T-cell (primary cell): ENCODE measurements at regions not wholly inside any gene's neighbourhood (a gene's known extent, or its start where the extent isn't known, plus 50 kb on each side); places are given as distances from the start of the nearest gene placed in this dataset.

ENCODE experiments used
- ATAC-seq, 4 experiments: fragments of 200-7000 bp in 3 of 4; fragments of 150-1000 bp in 1 of 4; cut with Tn5 transposase; replicated peaks in 1 of 4; 1 replicate in 3 of 4; 2 replicates in 1 of 4; pipeline ENCODE4 v1.10.0; 2021; ENCODE audit warnings: moderate library complexity in 3 of 4, mild to moderate bottlenecking in 2 of 4, moderate number of reproducible peaks in 1 of 4
- CTCF ChIA-PET, 2 donors: fragments of 300-600 bp; sonication (Branson Sonifier 250); formaldehyde crosslinking; loops; one replicate each; lab custom pipeline; 2022; ENCODE audit warnings: antibody characterized with exemption in 2 of 2; lab: Charles Lee
- POLR2A ChIA-PET, 2 donors: fragments of 300-600 bp; sonication (Branson Sonifier 250); formaldehyde crosslinking; loops; one replicate each; lab custom pipeline; 2022; ENCODE audit warnings: antibody characterized with exemption in 2 of 2; lab: Charles Lee
- DNase-seq, 35 experiments: peaks; one replicate each; pipeline versions ENCODE4 v3.0.0 to v3.0.0-alpha.2; 2013 to 2023
- H3K27ac ChIP-seq: one replicate; pipeline ENCODE4 v1.5.1; 2013; ENCODE audit warnings: low read length
- H3K27me3 ChIP-seq, 2 experiments: replicated peaks in 1 of 2; 1 replicate in 1 of 2; 2 replicates in 1 of 2; pipeline versions ENCODE4 v1.6.1 to v1.7.0; 2013; ENCODE audit warnings: low read length in 1 of 2, mixed read lengths in 1 of 2; ENCODE audit not compliant: control insufficient read depth in 2 of 2, insufficient read depth in 2 of 2; ENCODE audit errors: extremely low read depth in 1 of 2
- H3K36me3 ChIP-seq, 2 donors: 1 replicate in 1 of 2; 2 replicates in 1 of 2; pipeline versions ENCODE4 v1.6.1 to v1.7.0; 2013; ENCODE audit warnings: low read length in 1 of 2; ENCODE audit not compliant: control insufficient read depth in 2 of 2, insufficient read depth in 1 of 2; ENCODE audit errors: extremely low read depth in 1 of 2
- H3K4me1 ChIP-seq, 2 experiments: 1 replicate in 1 of 2; 2 replicates in 1 of 2; pipeline versions ENCODE4 v1.6.1 to v1.7.0; 2013; ENCODE audit warnings: low read length in 2 of 2, mixed read lengths in 1 of 2; ENCODE audit not compliant: insufficient read depth in 2 of 2, control insufficient read depth in 1 of 2; ENCODE audit errors: extremely low read depth in 1 of 2
- H3K4me3 ChIP-seq, 2 donors: 1 replicate in 1 of 2; 2 replicates in 1 of 2; pipeline versions ENCODE4 v1.5.1 to v1.7.0; 2013; ENCODE audit warnings: mild to moderate bottlenecking in 2 of 2, low read length in 1 of 2, moderate library complexity in 1 of 2; ENCODE audit not compliant: control insufficient read depth in 1 of 2; ENCODE audit errors: extremely low read depth in 1 of 2
- H3K9me3 ChIP-seq: 2 replicates; pipeline ENCODE4 v1.7.0; 2013
- H3K27ac Mint-ChIP-seq, 2 donors: one replicate each; pipeline ENCODE4 v1.8.0; 2020 to 2021; ENCODE audit warnings: mild to moderate bottlenecking in 2 of 2, mixed read lengths in 2 of 2
- H3K27me3 Mint-ChIP-seq, 2 donors: one replicate each; pipeline ENCODE4 v1.8.0; 2021 to 2022; ENCODE audit warnings: mixed read lengths in 2 of 2
- H3K36me3 Mint-ChIP-seq: one replicate; pipeline ENCODE4 v1.8.0; 2021; ENCODE audit warnings: mixed read lengths
- H3K4me1 Mint-ChIP-seq, 3 donors: one replicate each; pipeline ENCODE4 v1.8.0; 2020 to 2022; ENCODE audit warnings: mixed read lengths in 3 of 3, mild to moderate bottlenecking in 1 of 3
- H3K4me3 Mint-ChIP-seq, 3 donors: one replicate each; pipeline ENCODE4 v1.8.0; 2020 to 2022; ENCODE audit warnings: mild to moderate bottlenecking in 3 of 3, mixed read lengths in 3 of 3, moderate library complexity in 3 of 3
- H3K9me3 Mint-ChIP-seq, 3 donors: one replicate each; pipeline ENCODE4 v1.8.0; 2020 to 2022; ENCODE audit warnings: mixed read lengths in 3 of 3
- WGBS: methylation state at CpG from one replicate; pipeline ENCODE4 v1.1.5; 2013; ENCODE audit warnings: missing lambda C conversion rate; ENCODE audit not compliant: insufficient coverage; 5-methylcytosine and 5-hydroxymethylcytosine counted together

GRCh38 chr2:67091681-67092080 lies 305.5 kb upstream of the ETAA1 start:
- no peaks in the 10 kb centered on the region for H3K36me3 Mint-ChIP-seq
- H3K9me3 ChIP-seq = no peaks in the 10 kb centered on the region
- no peaks in the 10 kb centered on the region for H3K4me1 ChIP-seq
- no peaks in the 10 kb centered on the region for H3K4me1 Mint-ChIP-seq
- H3K27me3 Mint-ChIP-seq = no peaks in the 10 kb centered on the region
- H3K36me3 ChIP-seq = no peaks in the 10 kb centered on the region
- H3K27me3 ChIP-seq = no peaks in the 10 kb centered on the region
- ChIA-PET POLR2A (no interaction called here), CTCF (no interaction called here)
- H3K27ac Mint-ChIP-seq = no peak overlapping the region
- ATAC-seq (no peak), DNase-seq (no peak)
- H3K4me3 ChIP-seq = no peak overlapping the region
- no peak overlapping the region for H3K27ac ChIP-seq
- peaks cover 0 to 14% (median 0%) of the 10 kb centered on the region in 3 donors for H3K9me3 Mint-ChIP-seq
- no peak overlapping the region for H3K4me3 Mint-ChIP-seq

GRCh38 chr2:67095121-67095520 lies 302.0 kb upstream of the ETAA1 start:
- H3K27ac Mint-ChIP-seq = no peak overlapping the region
- CTCF ChIA-PET = no interaction called here
- POLR2A ChIA-PET = no interaction called here

DNA sequence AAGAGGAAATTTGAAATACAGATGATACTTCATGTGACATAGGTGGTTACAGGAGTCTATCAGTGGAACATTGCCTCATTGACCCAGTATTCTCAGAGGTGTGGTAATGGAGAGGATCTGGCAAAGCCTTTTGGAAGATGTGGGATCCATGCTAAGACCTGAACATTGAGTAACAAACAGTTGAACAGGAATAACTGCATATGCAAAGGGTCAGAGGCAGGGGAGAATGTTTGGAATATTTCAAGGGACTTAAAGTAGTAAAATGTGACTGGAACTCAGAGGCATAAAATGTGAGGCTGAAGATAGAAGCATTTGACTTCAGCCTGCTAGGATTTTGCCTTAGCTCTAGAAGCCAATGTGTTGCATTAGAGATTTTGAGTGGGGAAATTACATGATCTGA lies 300.2 kb upstream of the ETAA1 start:
- H3K9me3 Mint-ChIP-seq = peaks cover 0 to 7% (median 0%) of the 10 kb centered on the region in 3 donors
- Histone ChIP-seq H3K27ac (no peak overlapping the region), H3K4me1 (no peaks in the 10 kb centered on the region), H3K36me3 (no peaks in the 10 kb centered on the region), H3K9me3 (no peaks in the 10 kb centered on the region), H3K27me3 (no peaks in the 10 kb centered on the region), H3K4me3 (no peak overlapping the region)
- no peaks in the 10 kb centered on the region for H3K36me3 Mint-ChIP-seq
- ChIA-PET POLR2A (no interaction called here), CTCF (no interaction called here)
- DNase-seq (no peak), ATAC-seq (no peak)
- no peaks in the 10 kb centered on the region for H3K4me1 Mint-ChIP-seq
- H3K27me3 Mint-ChIP-seq = no peaks in the 10 kb centered on the region
- no peak overlapping the region for H3K4me3 Mint-ChIP-seq
- H3K27ac Mint-ChIP-seq = no peak overlapping the region

More at GRCh38 chr2:67095121-67095520, 302.0 kb upstream of the ETAA1 start:
- Mint-ChIP-seq H3K9me3 (peaks cover 0 to 11% (median 0%) of the 10 kb centered on the region in 3 donors), H3K27me3 (no peaks in the 10 kb centered on the region), H3K4me1 (no peaks in the 10 kb centered on the region), H3K36me3 (no peaks in the 10 kb centered on the region), H3K4me3 (no peak overlapping the region)
- H3K36me3 ChIP-seq = no peaks in the 10 kb centered on the region
- H3K9me3 ChIP-seq = no peaks in the 10 kb centered on the region
- no peak for ATAC-seq
- H3K4me1 ChIP-seq = no peaks in the 10 kb centered on the region
- DNase-seq = no peak
- no peaks in the 10 kb centered on the region for H3K27me3 ChIP-seq
- WGBS = 80% methylated on average over 4 of the region's 7 CpGs
- no peak overlapping the region for H3K4me3 ChIP-seq
- no peak overlapping the region for H3K27ac ChIP-seq

- ChIA-PET POLR2A (no interaction called here), CTCF (no interaction called here)
- Histone ChIP-seq H3K27ac (no peak overlapping the region), H3K27me3 (no peaks in the 10 kb centered on the region), H3K9me3 (no peaks in the 10 kb centered on the region), H3K4me3 (no peak overlapping the region), H3K4me1 (no peaks in the 10 kb centered on the region), H3K36me3 (no peaks in the 10 kb centered on the region)
- no peaks in the 10 kb centered on the region for H3K27me3 Mint-ChIP-seq
- ATAC-seq (no peak), DNase-seq (no peak)
- H3K36me3 Mint-ChIP-seq = no peaks in the 10 kb centered on the region
- H3K4me3 Mint-ChIP-seq = no peak overlapping the region
- H3K9me3 Mint-ChIP-seq = peaks cover 10 to 19% (median 14%) of the 10 kb centered on the region in 3 donors
- no peak overlapping the region for H3K27ac Mint-ChIP-seq
- H3K4me1 Mint-ChIP-seq = no peaks in the 10 kb centered on the region
Measured at GRCh38 chr2:67103157-67103556, 294.0 kb upstream of the ETAA1 start.

- DNase-seq (no peak), ATAC-seq (no peak)
- no peaks in the 10 kb centered on the region for H3K27me3 Mint-ChIP-seq
- H3K9me3 ChIP-seq = no peaks in the 10 kb centered on the region
- H3K4me1 Mint-ChIP-seq = no peaks in the 10 kb centered on the region
- no peak overlapping the region for H3K4me3 Mint-ChIP-seq
- H3K4me3 ChIP-seq = no peak overlapping the region
- H3K4me1 ChIP-seq = no peaks in the 10 kb centered on the region
- H3K27me3 ChIP-seq = no peaks in the 10 kb centered on the region
- H3K36me3 Mint-ChIP-seq = no peaks in the 10 kb centered on the region
- no peaks in the 10 kb centered on the region for H3K36me3 ChIP-seq
- WGBS = 0% methylated on average over 1 of the region's 2 CpGs
- no peak overlapping the region for H3K27ac ChIP-seq
- POLR2A ChIA-PET = no interaction called here
- peaks cover 7 to 18% (median 14%) of the 10 kb centered on the region in 3 donors for H3K9me3 Mint-ChIP-seq
- CTCF ChIA-PET = no interaction called here
- H3K27ac Mint-ChIP-seq = no peak overlapping the region
Measured at GRCh38 chr2:67108231-67108630, 288.9 kb upstream of the ETAA1 start.

DNA sequence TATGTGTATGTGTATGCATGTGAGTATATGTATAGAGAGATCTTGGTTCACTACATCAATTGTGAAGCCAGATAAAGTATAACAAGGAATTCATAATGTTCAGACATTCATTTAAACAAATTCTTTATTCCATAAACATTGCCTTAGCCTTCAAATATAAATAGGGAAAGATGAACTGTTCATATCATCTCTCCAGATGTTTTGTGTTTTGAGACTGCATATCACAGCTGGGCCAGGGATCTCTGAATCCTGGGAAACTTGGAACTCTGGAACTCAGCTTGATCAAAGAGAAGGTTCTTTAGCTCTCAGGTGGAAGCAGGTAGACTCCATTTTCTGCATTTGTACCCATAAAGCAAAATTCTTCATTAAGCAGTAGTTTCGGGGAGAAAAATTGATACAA lies 272.6 kb upstream of the ETAA1 start:
- no peaks in the 10 kb centered on the region for H3K4me1 ChIP-seq
- no peak for ATAC-seq
- H3K27me3 ChIP-seq = no peaks in the 10 kb centered on the region
- H3K9me3 ChIP-seq = no peaks in the 10 kb centered on the region
- Mint-ChIP-seq H3K9me3 (peaks cover 0 to 4% (median 3%) of the 10 kb centered on the region in 3 donors), H3K27me3 (no peaks in the 10 kb centered on the region), H3K36me3 (no peaks in the 10 kb centered on the region), H3K4me1 (no peaks in the 10 kb centered on the region), H3K4me3 (no peak overlapping the region), H3K27ac (no peak overlapping the region)
- ChIA-PET POLR2A (no interaction called here), CTCF (no interaction called here)
- H3K36me3 ChIP-seq = no peaks in the 10 kb centered on the region
- H3K27ac ChIP-seq = no peak overlapping the region
- no peak overlapping the region for H3K4me3 ChIP-seq
- no CpG with 5 or more reads among the region's 1 CpG for WGBS
- no peak for DNase-seq

- H3K27me3 Mint-ChIP-seq = no peaks in the 10 kb centered on the region
- 88% methylated on average over 1 of the region's 3 CpGs for WGBS
- CTCF ChIA-PET = no interaction called here
Measured at GRCh38 chr2:67130531-67131256, 266.4 kb upstream of the ETAA1 start.

More at GRCh38 chr2:67130531-67131256, 266.4 kb upstream of the ETAA1 start:
- ATAC-seq = no peak
- no peak for DNase-seq
- Mint-ChIP-seq H3K4me3 (no peak overlapping the region), H3K36me3 (no peaks in the 10 kb centered on the region), H3K9me3 (peaks cover 0 to 5% (median 4%) of the 10 kb centered on the region in 3 donors), H3K27ac (no peak overlapping the region), H3K4me1 (no peaks in the 10 kb centered on the region)
- no peaks in the 10 kb centered on the region for H3K9me3 ChIP-seq
- no peaks in the 10 kb centered on the region for H3K36me3 ChIP-seq
- no peak overlapping the region for H3K4me3 ChIP-seq
- no peaks in the 10 kb centered on the region for H3K4me1 ChIP-seq
- POLR2A ChIA-PET = no interaction called here
- H3K27me3 ChIP-seq = no peaks in the 10 kb centered on the region
- H3K27ac ChIP-seq = no peak overlapping the region
